Kidney (tissue), 13 donors: ENCODE measurements at regions not wholly inside any gene's neighbourhood (a gene's known extent, or its start where the extent isn't known, plus 50 kb on each side); places are given as distances from the start of the nearest gene placed in this dataset.

Source experiments
- DNase-seq, 5 donors: peaks; one replicate each; pipeline ENCODE4 v3.0.0-alpha.2; 2013 to 2020
- FAIRE-seq: peaks from 2 replicates; lab custom pipeline; 2012; peaks lifted over from hg19 to GRCh38; lab: Jason Lieb, UNC
- H3K27ac ChIP-seq, 2 donors: one replicate each; pipeline ENCODE4 v1.7.0; 2013; ENCODE audit warnings: low read depth in 2 of 2, low read length in 2 of 2, inconsistent platforms in 1 of 2
- H3K27me3 ChIP-seq: one replicate; pipeline ENCODE4 v1.7.1; 2013; ENCODE audit warnings: low read length, inconsistent platforms; ENCODE audit not compliant: control insufficient read depth, insufficient read depth
- H3K36me3 ChIP-seq, 3 donors: one replicate each; pipeline versions ENCODE4 v1.7.0 to v1.7.1; 2013; ENCODE audit warnings: low read length in 3 of 3, control low read depth in 1 of 3, inconsistent platforms in 1 of 3; ENCODE audit not compliant: insufficient read depth in 3 of 3, control insufficient read depth in 2 of 3
- H3K4me1 ChIP-seq, 3 donors: one replicate each; pipeline versions ENCODE4 v1.7.0 to v1.7.1; 2013; ENCODE audit warnings: low read length in 3 of 3, inconsistent platforms in 1 of 3, low read depth in 1 of 3; ENCODE audit not compliant: control insufficient read depth in 2 of 3, insufficient read depth in 2 of 3
- H3K4me3 ChIP-seq, 3 donors: one replicate each; pipeline versions ENCODE4 v1.7.0 to v1.8.1; 2013; ENCODE audit warnings: low read length in 3 of 3, control low read depth in 1 of 3, inconsistent platforms in 1 of 3
- H3K9ac ChIP-seq, 3 donors: one replicate each; pipeline versions ENCODE4 v1.7.0 to v1.7.1; 2013; ENCODE audit warnings: low read length in 3 of 3, control low read depth in 1 of 3, inconsistent platforms in 1 of 3
- H3K9me3 ChIP-seq, 3 donors: one replicate each; pipeline versions ENCODE4 v1.7.0 to v1.7.1; 2013; ENCODE audit warnings: low read length in 3 of 3, control low read depth in 1 of 3, inconsistent platforms in 1 of 3; ENCODE audit not compliant: control insufficient read depth in 2 of 3, insufficient read depth in 1 of 3
- CTCF ChIP-seq: IDR thresholded peaks from 3 replicates; pipeline ENCODE4 v1.5.1; 2012; ENCODE audit warnings: mild to moderate bottlenecking, moderate library complexity, borderline replicate concordance; ENCODE audit not compliant: insufficient read depth; ENCODE audit errors: extremely low read depth
- intact Hi-C: fragments of 100-400 bp; cut with DNase I; formaldehyde crosslinking; loops from one replicate; pipeline ENCODE4 v1.11.1; 2022
- donor health status: control.
- donor health status: control.
- donor health status: control.
- donor health status: control.
- donor health status: control.
- donor health status: DM: yes; HTN: yes; CAD: no.
- donor health status: Normal renal cell carcinoma (clear cell type).

DNA sequence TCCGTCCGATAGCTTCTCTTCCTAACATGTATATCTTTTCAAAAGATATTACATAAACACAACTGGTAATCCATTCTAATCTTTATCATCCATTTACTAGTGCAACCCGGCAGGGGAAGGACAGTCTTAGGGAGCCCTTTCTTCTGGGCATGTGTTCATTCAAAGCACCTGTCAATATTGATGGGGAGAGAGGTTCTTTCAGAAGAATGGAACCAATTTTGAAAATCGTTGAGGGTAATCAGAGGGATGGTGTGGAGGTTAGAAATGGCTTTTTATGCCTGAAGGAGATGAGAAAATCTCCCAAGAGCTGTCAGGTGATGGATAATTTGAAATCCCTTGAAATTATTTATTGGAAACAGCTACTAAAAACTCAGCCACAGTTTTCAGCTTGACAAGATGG, 561.9 kb upstream of the DCC start:
- Histone ChIP-seq H3K4me3 (no peak overlapping the region), H3K36me3 (no peaks in the 10 kb centered on the region), H3K27me3 (no peaks in the 10 kb centered on the region), H3K9ac (no peak overlapping the region), H3K9me3 (no peaks in the 10 kb centered on the region), H3K4me1 (no peaks in the 10 kb centered on the region), H3K27ac (no peak overlapping the region)
- intact Hi-C loops = no loop called here
- DNase-seq (no peak), FAIRE-seq (no peak)
- TF ChIP-seq CTCF = no peak

GRCh38 chr18:51789871-51790270, 550.1 kb upstream of the DCC start:
- H3K4me1 ChIP-seq = peaks cover 0 to 4% (median 2%) of the 10 kb centered on the region in 3 donors
- no peak overlapping the region for H3K27ac ChIP-seq
- no peak for TF ChIP-seq CTCF
- H3K36me3 ChIP-seq = no peaks in the 10 kb centered on the region
- FAIRE-seq (no peak), DNase-seq (peak in 3 of 5 donors; percentile 39 to 77 (median 77))
- no peak overlapping the region for H3K9ac ChIP-seq
- H3K27me3 ChIP-seq = no peaks in the 10 kb centered on the region
- intact Hi-C loops = no loop called here
- H3K9me3 ChIP-seq = no peaks in the 10 kb centered on the region
- no peak overlapping the region for H3K4me3 ChIP-seq

- no peak for FAIRE-seq
- intact Hi-C loops = no loop called here
These were observed 538.5 kb upstream of the DCC start for GRCh38 chr18:51801514-51801913.

More at GRCh38 chr18:51801514-51801913, 538.5 kb upstream of the DCC start:
- no peaks in the 10 kb centered on the region for H3K9me3 ChIP-seq
- DNase-seq = no peak
- H3K36me3 ChIP-seq = no peaks in the 10 kb centered on the region
- no peaks in the 10 kb centered on the region for H3K27me3 ChIP-seq
- H3K27ac ChIP-seq = no peak overlapping the region
- TF ChIP-seq CTCF = no peak
- no peak overlapping the region for H3K9ac ChIP-seq
- H3K4me3 ChIP-seq = no peak overlapping the region
- H3K4me1 ChIP-seq = no peaks in the 10 kb centered on the region
